ENCODE measurements at regions not wholly inside any gene's neighbourhood (a gene's known extent, or its start where the extent isn't known, plus 50 kb on each side); places are given as distances from the start of the nearest gene placed in this dataset.
"Not testable (repeated sequence)": the region's sequence is repeated elsewhere in the genome, so short reads cannot be mapped to it uniquely, and the experiment has no call there.

GRCh38 chr3:106317141-106318055 is 448.6 kb upstream of the CBLB start:
- DNase-seq (ENCODE audit: low read depth in 2 of 2): no peak

GRCh38 chr3:106321438-106321837 is 452.6 kb upstream of the CBLB start:
- DNase-seq (ENCODE audit: low read depth in 2 of 2): not testable (repeated sequence)

- DNase-seq (ENCODE audit: low read depth in 2 of 2): no peak
Measured at GRCh38 chr3:106323586-106323985, 454.8 kb upstream of the CBLB start.

GRCh38 chr3:106326941-106327695 is 458.3 kb upstream of the CBLB start:
- no peak for DNase-seq (ENCODE audit: low read depth in 2 of 2)

GRCh38 chr3:106327696-106328025 is 458.8 kb upstream of the CBLB start:
- DNase-seq (ENCODE audit: low read depth in 2 of 2): no peak

- DNase-seq (ENCODE audit: low read depth in 2 of 2): no peak
Measured at GRCh38 chr3:106328224-106328623, 459.4 kb upstream of the CBLB start.

GRCh38 chr3:106329521-106329920 is 460.7 kb upstream of the CBLB start:
- DNase-seq (ENCODE audit: low read depth in 2 of 2): no peak

- DNase-seq (ENCODE audit: low read depth in 2 of 2): no peak
Measured at GRCh38 chr3:106331636-106332035, 462.8 kb upstream of the CBLB start.

GRCh38 chr3:106332129-106332528 is 463.3 kb upstream of the CBLB start:
- no peak for DNase-seq (ENCODE audit: low read depth in 2 of 2)

GRCh38 chr3:106332884-106333283 is 464.1 kb upstream of the CBLB start:
- DNase-seq (ENCODE audit: low read depth in 2 of 2): peak in 1 of 2 donors; percentile 2

- peak; percentile 15 to 37 for DNase-seq (ENCODE audit: low read depth in 2 of 2)
Measured at GRCh38 chr3:106333911-106334618, 465.3 kb upstream of the CBLB start.

- DNase-seq (ENCODE audit: low read depth in 2 of 2): no peak
Measured at GRCh38 chr3:106336619-106337018, 467.8 kb upstream of the CBLB start.

GRCh38 chr3:106337116-106337515 is 468.3 kb upstream of the CBLB start:
- no peak for DNase-seq (ENCODE audit: low read depth in 2 of 2)

- DNase-seq (ENCODE audit: low read depth in 2 of 2): no peak
Measured at GRCh38 chr3:106338582-106339214, 469.9 kb upstream of the CBLB start.

- DNase-seq (ENCODE audit: low read depth in 2 of 2): no peak
Measured at GRCh38 chr3:106339551-106339950, 470.7 kb upstream of the CBLB start.

- no peak for DNase-seq (ENCODE audit: low read depth in 2 of 2)
Measured at GRCh38 chr3:106341087-106341486, 472.3 kb upstream of the CBLB start.

GRCh38 chr3:106341586-106342162 is 472.9 kb upstream of the CBLB start:
- DNase-seq (ENCODE audit: low read depth in 2 of 2): no peak

- DNase-seq (ENCODE audit: low read depth in 2 of 2): no peak
Measured at GRCh38 chr3:106342386-106342785, 473.6 kb upstream of the CBLB start.

- no peak for DNase-seq (ENCODE audit: low read depth in 2 of 2)
Measured at GRCh38 chr3:106343811-106344210, 475.0 kb upstream of the CBLB start.

GRCh38 chr3:106345353-106346027 is 476.7 kb upstream of the CBLB start:
- no peak for DNase-seq (ENCODE audit: low read depth in 2 of 2)

- DNase-seq (ENCODE audit: low read depth in 2 of 2): no peak
Measured at GRCh38 chr3:106347350-106347749, 478.5 kb upstream of the CBLB start.
